GM21390 (cell line): ENCODE measurements at regions not wholly inside any gene's neighbourhood (a gene's known extent, or its start where the extent isn't known, plus 50 kb on each side); places are given as distances from the start of the nearest gene placed in this dataset.

ENCODE experiments used
- ATAC-seq: cut with Tn5 transposase; IDR thresholded peaks from one replicate; pipeline ENCODE4 v1.9.1; 2021; ENCODE audit not compliant: unreplicated experiment

DNA sequence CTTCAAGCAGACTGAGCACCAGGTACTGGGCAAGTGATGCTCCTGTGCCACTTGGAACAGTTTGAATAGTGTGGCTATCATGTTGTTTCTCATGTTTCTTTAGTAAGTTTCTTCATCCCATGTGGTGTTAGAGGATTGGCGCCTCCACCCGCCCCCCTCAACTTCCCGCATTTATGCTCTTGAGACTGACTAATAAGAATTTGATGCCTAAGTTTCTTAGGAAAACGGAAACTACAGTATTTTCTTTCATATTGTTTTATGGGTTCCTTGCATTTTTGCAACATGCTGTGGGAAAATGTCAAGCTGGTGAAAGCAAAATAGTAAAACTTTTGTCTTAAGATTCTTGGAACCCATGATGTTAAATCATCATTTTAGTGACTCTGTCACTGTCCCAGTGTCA is 101.2 kb upstream of the SLC4A4 start:
- ATAC-seq = no peak

DNA sequence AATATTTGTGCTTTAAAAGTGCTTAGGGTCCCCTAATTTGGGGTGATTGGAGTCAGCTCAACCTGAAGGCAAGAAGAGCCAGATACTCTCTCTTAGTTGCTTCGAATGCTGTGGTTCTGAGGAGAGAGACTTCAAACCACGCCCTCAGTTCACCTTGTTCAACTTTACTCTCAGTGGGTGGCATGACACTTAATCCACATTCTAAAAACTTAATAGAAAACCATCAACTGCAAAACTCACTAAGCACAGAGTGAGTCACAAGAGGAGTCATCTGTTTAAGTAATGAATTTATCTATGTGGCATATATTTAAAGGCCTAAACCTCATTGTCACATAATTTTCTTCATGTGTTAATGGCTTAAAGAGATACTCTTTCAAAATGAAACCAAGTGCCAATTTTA is 99.5 kb upstream of the SLC4A4 start:
- no peak for ATAC-seq

- no peak for ATAC-seq
Measured at GRCh38 chr4:71240094-71240493, 98.7 kb upstream of the SLC4A4 start.

DNA sequence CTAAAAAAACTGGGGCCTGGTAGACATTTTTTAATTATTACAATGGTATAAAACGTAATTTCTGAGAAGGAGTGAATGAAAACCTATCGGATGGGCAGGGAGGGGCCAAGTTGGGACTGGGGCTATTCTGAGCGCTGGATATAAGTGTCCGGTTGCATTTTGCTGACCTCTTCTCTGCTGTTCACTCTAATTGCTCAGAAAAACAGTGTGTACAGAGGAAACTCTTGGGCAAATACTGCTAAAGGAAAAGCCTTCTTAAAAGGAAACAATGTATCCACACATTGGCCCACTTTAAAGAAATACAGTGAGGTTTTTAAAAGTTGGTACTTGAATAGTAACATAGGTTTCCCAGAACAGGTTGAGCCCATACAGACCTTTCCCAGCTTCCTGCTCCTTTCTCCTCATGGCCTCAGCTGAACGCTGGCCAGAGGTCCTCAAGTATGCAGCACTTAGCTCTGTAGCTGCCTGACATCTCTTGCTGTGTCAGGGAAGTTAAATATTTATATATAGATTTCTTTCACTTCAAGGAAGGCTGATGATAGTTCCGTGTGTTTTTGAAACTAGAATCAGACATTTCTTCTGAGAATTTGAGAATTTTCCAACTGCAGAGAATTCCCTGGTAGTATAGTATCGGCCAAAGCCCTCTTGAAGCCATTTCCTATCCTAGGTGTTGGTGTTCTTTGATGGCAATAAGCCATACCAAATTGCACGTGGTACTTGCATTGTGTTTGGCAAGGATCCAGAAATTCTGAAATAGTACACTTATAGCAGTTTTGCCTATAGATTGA is 97.1 kb upstream of the SLC4A4 start:
- ATAC-seq = no peak

GRCh38 chr4:71243091-71243833 is 95.6 kb upstream of the SLC4A4 start:
- no peak for ATAC-seq

GRCh38 chr4:71247706-71248105 is 91.1 kb upstream of the SLC4A4 start:
- ATAC-seq = no peak

GRCh38 chr4:71251261-71251660 is 87.6 kb upstream of the SLC4A4 start:
- no peak for ATAC-seq

- ATAC-seq = no peak
Measured at GRCh38 chr4:71253545-71253944, 85.3 kb upstream of the SLC4A4 start.

- no peak for ATAC-seq
Measured at GRCh38 chr4:71254451-71255012, 84.3 kb upstream of the SLC4A4 start.

DNA sequence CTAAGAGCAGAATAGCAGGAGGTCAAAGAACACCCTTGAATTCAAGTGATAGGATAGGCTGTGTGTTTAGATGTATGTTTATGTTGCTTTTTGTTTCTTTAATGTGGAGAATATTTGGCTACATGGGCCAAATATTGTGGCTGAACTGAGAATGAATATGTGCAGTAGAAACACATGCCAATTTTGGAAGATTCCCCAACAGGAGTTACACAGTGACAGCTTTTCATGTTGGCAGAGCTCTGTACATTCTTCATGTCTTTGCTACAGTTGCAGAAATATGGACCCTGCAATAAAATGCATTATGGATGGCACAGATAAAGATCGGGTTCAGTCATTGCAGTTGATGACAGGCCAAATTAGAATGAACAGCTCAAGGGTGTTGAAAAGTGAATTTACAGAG is 82.8 kb upstream of the SLC4A4 start:
- ATAC-seq = no peak

- ATAC-seq = no peak
Measured at GRCh38 chr4:71257761-71258160, 81.1 kb upstream of the SLC4A4 start.

DNA sequence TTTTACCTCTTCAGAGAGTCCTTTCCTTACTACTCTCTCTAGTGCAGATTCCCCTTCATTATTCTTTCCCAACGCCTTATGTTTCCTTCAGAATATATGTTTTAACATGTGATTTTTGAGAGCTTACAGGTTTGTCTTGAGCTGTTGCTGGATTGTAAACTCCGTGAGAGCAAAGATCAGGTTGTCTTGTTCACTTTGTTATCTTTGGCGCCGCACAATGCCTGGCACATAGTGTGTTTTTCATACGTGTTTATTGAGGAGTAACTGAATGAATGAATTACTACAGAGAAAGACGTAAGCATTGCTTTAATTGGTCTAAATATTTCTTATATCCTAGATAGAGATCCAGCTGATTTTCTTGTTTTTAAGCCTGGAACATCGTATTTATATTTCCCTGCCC is 80.5 kb upstream of the SLC4A4 start:
- no peak for ATAC-seq

GRCh38 chr4:71259280-71259679 is 79.5 kb upstream of the SLC4A4 start:
- ATAC-seq = no peak

- ATAC-seq = no peak
Measured at GRCh38 chr4:71259911-71260331, 78.9 kb upstream of the SLC4A4 start.

- no peak for ATAC-seq
Measured at GRCh38 chr4:71260544-71260943, 78.3 kb upstream of the SLC4A4 start.

DNA sequence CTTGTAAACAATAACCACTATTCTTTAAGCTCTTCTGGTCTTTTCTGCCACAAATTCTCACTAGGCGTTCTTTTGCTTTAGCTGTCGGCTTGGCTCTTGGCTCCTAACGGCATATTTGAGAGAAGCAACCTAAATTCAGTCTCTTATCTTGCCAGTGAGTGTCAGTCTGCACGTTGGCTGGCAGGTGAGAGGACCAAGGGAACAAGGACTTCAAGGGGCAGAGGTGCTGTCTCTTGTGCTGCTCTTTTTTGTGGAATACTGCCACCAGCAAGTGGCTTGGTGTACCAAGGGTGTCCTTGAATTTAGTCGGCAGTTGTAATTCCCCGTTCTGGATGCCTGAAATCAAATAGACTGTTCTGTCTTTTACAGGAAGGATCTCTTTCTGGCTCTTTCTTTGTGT is 77.8 kb upstream of the SLC4A4 start:
- no peak for ATAC-seq

DNA sequence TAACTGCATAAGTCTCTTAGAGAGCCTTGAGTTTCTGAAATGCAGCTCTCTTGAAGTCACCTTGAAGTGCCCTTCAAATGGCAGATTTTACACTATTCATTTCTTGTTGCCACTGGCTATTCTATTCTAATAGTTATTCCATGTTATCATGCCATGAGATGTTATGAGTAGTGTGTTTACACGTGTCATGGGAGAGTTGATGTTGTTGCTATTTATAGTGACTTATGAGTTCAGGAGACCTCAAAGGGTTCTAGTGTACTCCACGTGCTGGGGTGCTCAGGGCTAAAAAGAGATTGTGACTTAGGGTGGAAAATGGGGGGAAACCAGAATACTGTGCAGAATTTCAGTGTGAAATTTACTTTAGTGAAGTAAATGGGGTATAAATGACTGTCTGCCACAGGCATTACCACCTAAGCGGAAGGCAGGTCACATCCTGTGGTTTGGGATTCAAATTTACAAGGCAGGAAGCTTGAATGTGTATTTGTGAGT is 77.1 kb upstream of the SLC4A4 start:
- ATAC-seq = no peak

DNA sequence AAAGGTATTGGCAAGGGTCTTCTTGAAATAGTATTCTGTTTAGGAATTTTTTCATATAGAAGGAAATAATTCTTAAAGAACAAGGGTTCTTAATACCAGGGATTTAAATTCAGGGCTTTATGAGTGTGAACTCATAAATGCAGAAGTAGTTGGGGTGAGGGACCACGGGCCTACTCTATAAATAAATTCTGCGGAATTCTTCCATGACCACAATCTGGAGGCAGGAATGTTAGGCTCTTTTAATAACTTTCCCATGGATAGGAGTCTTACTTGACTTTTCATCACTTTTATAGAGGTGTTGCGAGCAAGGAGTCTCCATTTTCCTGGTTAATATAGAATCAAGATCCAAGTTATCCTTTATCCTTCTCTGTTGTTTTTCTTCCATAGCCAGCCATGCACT is 76.7 kb upstream of the SLC4A4 start:
- no peak for ATAC-seq

- no peak for ATAC-seq
Measured at GRCh38 chr4:71266090-71266794, 72.6 kb upstream of the SLC4A4 start.

- ATAC-seq = no peak
Measured at GRCh38 chr4:71267244-71267643, 71.6 kb upstream of the SLC4A4 start.

DNA sequence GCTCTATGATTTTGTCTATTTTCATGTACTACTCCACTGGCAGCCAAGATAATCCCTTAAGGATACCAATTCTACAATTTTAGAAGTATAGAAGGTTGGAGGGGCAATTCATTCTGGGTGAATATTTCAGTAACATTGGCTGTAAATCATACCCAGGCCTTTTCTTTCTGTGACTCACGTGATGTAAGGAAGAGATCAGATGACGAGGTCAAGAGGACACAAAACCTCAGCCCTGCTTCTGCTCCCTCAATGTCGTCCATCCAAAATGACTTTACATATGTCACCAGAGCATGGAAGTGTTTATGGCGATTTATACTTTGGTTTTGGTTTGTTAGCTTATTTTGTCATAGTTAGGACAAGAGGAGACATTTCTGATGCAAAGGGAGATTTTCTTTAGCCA is 70.7 kb upstream of the SLC4A4 start:
- no peak for ATAC-seq
